ENCODE measurements at regions not wholly inside any gene's neighbourhood (a gene's known extent, or its start where the extent isn't known, plus 50 kb on each side); places are given as distances from the start of the nearest gene placed in this dataset.
A peak's percentile ranks its signal among the peaks of the same experiment; 100 is the strongest.
"Not testable (repeated sequence)": the region's sequence is repeated elsewhere in the genome, so short reads cannot be mapped to it uniquely, and the experiment has no call there.

- not testable (repeated sequence) for H3K9me3 Mint-ChIP-seq, H3K36me3 Mint-ChIP-seq, H3K27me3 Mint-ChIP-seq, H3K4me1 Mint-ChIP-seq
- Mint-ChIP-seq H3K4me3 (peak overlapping the region in 2 of 4 donors; percentile 60 to 68), H3K27ac (peak overlapping the region in 2 of 3 donors; percentile 48 to 74)
Measured at GRCh38 chr6:58003417-58004167, 686.2 kb downstream of the PRIM2 start.

GRCh38 chr6:58007334-58008000, 690.0 kb downstream of the PRIM2 start:
- not testable (repeated sequence) for H3K4me3 Mint-ChIP-seq

GRCh38 chr6:58008001-58008335, 690.5 kb downstream of the PRIM2 start:
- H3K4me1 Mint-ChIP-seq, H3K36me3 Mint-ChIP-seq, H3K27ac Mint-ChIP-seq, H3K9me3 Mint-ChIP-seq, H3K27me3 Mint-ChIP-seq, H3K4me3 Mint-ChIP-seq: not testable (repeated sequence)

More at GRCh38 chr6:58007334-58008000, 690.0 kb downstream of the PRIM2 start:
- not testable (repeated sequence) for H3K4me1 Mint-ChIP-seq, H3K27me3 Mint-ChIP-seq, H3K27ac Mint-ChIP-seq, H3K9me3 Mint-ChIP-seq, H3K36me3 Mint-ChIP-seq

GRCh38 chr6:58011954-58012600, 694.6 kb downstream of the PRIM2 start:
- H3K4me1 Mint-ChIP-seq, H3K9me3 Mint-ChIP-seq, H3K36me3 Mint-ChIP-seq, H3K27me3 Mint-ChIP-seq, H3K27ac Mint-ChIP-seq: not testable (repeated sequence)
- peak overlapping the region in 1 of 4 donors; percentile 54 for H3K4me3 Mint-ChIP-seq

GRCh38 chr6:58016614-58017013, 699.2 kb downstream of the PRIM2 start:
- H3K36me3 Mint-ChIP-seq, H3K4me3 Mint-ChIP-seq, H3K27me3 Mint-ChIP-seq, H3K9me3 Mint-ChIP-seq, H3K27ac Mint-ChIP-seq, H3K4me1 Mint-ChIP-seq: not testable (repeated sequence)

- not testable (repeated sequence) for H3K36me3 Mint-ChIP-seq, H3K4me3 Mint-ChIP-seq, H3K9me3 Mint-ChIP-seq, H3K27me3 Mint-ChIP-seq, H3K4me1 Mint-ChIP-seq, H3K27ac Mint-ChIP-seq
Measured at GRCh38 chr6:58028188-58028587, 710.8 kb downstream of the PRIM2 start.

- not testable (repeated sequence) for H3K36me3 Mint-ChIP-seq, H3K9me3 Mint-ChIP-seq, H3K4me3 Mint-ChIP-seq, H3K4me1 Mint-ChIP-seq, H3K27me3 Mint-ChIP-seq, H3K27ac Mint-ChIP-seq
Measured at GRCh38 chr6:58038213-58038612, 720.8 kb downstream of the PRIM2 start.

GRCh38 chr6:58046584-58046983, 729.2 kb downstream of the PRIM2 start:
- H3K4me3 Mint-ChIP-seq, H3K36me3 Mint-ChIP-seq, H3K9me3 Mint-ChIP-seq, H3K27me3 Mint-ChIP-seq, H3K4me1 Mint-ChIP-seq, H3K27ac Mint-ChIP-seq: not testable (repeated sequence)

GRCh38 chr6:58047389-58047788, 730.0 kb downstream of the PRIM2 start:
- not testable (repeated sequence) for H3K4me3 Mint-ChIP-seq, H3K4me1 Mint-ChIP-seq, H3K27me3 Mint-ChIP-seq, H3K36me3 Mint-ChIP-seq, H3K9me3 Mint-ChIP-seq
- H3K27ac Mint-ChIP-seq = peak overlapping the region in 1 of 3 donors; percentile 23

- not testable (repeated sequence) for H3K4me3 Mint-ChIP-seq, H3K27me3 Mint-ChIP-seq, H3K27ac Mint-ChIP-seq, H3K4me1 Mint-ChIP-seq, H3K36me3 Mint-ChIP-seq, H3K9me3 Mint-ChIP-seq
Measured at GRCh38 chr6:58047865-58048264, 730.4 kb downstream of the PRIM2 start.

GRCh38 chr6:58055465-58056176, 738.2 kb downstream of the PRIM2 start:
- not testable (repeated sequence) for H3K27me3 Mint-ChIP-seq, H3K4me3 Mint-ChIP-seq, H3K27ac Mint-ChIP-seq, H3K36me3 Mint-ChIP-seq, H3K4me1 Mint-ChIP-seq, H3K9me3 Mint-ChIP-seq

GRCh38 chr6:58059701-58060100, 742.3 kb downstream of the PRIM2 start:
- H3K4me1 Mint-ChIP-seq, H3K27ac Mint-ChIP-seq, H3K36me3 Mint-ChIP-seq, H3K4me3 Mint-ChIP-seq, H3K9me3 Mint-ChIP-seq, H3K27me3 Mint-ChIP-seq: not testable (repeated sequence)

- not testable (repeated sequence) for H3K27ac Mint-ChIP-seq, H3K36me3 Mint-ChIP-seq, H3K4me1 Mint-ChIP-seq, H3K27me3 Mint-ChIP-seq, H3K4me3 Mint-ChIP-seq, H3K9me3 Mint-ChIP-seq
Measured at GRCh38 chr6:58063542-58063941, 746.1 kb downstream of the PRIM2 start.

GRCh38 chr6:58067867-58068548, 750.6 kb downstream of the PRIM2 start:
- not testable (repeated sequence) for H3K36me3 Mint-ChIP-seq, H3K27me3 Mint-ChIP-seq, H3K4me3 Mint-ChIP-seq, H3K9me3 Mint-ChIP-seq, H3K4me1 Mint-ChIP-seq, H3K27ac Mint-ChIP-seq

GRCh38 chr6:58073263-58073662, 755.8 kb downstream of the PRIM2 start:
- Mint-ChIP-seq H3K4me3 (no peak overlapping the region), H3K27ac (no peak overlapping the region), H3K9me3 (no peaks in the 10 kb centered on the region), H3K27me3 (no peaks in the 10 kb centered on the region), H3K36me3 (no peaks in the 10 kb centered on the region), H3K4me1 (no peaks in the 10 kb centered on the region)

Data from IgD-negative memory B cell (primary cell).